ENCODE measurements at regions not wholly inside any gene's neighbourhood (a gene's known extent, or its start where the extent isn't known, plus 50 kb on each side); places are given as distances from the start of the nearest gene placed in this dataset.

DNA sequence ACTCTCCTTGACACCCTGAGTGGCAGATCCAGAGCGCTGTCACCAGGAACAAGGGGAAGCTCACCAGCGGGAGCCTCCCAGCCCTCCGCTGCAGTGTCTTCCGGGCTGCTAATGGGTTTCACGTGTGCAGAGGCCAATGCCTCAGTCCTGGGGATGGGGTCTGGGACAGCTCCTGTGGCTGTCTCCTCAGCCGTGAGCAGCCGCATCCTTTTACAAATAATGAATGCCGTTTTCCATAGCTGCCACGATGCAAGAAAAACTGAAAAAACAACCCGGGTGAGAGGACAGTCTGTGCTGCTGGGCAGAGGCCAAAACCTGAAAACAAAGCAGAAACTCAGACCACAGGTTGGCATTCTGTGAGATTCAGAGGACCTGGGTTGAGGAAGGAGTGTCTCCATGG, 212.2 kb upstream of the RAB4A start:
- TF ChIP-seq, protein P1, sequence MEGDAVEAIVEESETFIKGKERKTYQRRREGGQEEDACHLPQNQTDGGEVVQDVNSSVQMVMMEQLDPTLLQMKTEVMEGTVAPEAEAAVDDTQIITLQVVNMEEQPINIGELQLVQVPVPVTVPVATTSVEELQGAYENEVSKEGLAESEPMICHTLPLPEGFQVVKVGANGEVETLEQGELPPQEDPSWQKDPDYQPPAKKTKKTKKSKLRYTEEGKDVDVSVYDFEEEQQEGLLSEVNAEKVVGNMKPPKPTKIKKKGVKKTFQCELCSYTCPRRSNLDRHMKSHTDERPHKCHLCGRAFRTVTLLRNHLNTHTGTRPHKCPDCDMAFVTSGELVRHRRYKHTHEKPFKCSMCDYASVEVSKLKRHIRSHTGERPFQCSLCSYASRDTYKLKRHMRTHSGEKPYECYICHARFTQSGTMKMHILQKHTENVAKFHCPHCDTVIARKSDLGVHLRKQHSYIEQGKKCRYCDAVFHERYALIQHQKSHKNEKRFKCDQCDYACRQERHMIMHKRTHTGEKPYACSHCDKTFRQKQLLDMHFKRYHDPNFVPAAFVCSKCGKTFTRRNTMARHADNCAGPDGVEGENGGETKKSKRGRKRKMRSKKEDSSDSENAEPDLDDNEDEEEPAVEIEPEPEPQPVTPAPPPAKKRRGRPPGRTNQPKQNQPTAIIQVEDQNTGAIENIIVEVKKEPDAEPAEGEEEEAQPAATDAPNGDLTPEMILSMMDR (IDR thresholded peaks at IDR 0.05; ENCODE audit: low read depth, low read length), result no peak
- no peak for TF ChIP-seq EZH2phosphoT487 (IDR thresholded peaks at IDR 0.05; ENCODE audit: low read depth)

Measured in OCI-LY3 (cell line).